Hematopoietic multipotent progenitor cell treated with erythropoietin and hydrocortisone succinate and interleukin-3 and kit ligand, for 8 days (in vitro differentiated cells): ENCODE measurements at regions not wholly inside any gene's neighbourhood (a gene's known extent, or its start where the extent isn't known, plus 50 kb on each side); places are given as distances from the start of the nearest gene placed in this dataset.
"Not testable (repeated sequence)": the region's sequence is repeated elsewhere in the genome, so short reads cannot be mapped to it uniquely, and the experiment has no call there.

ENCODE experiments used
- DNase-seq: peaks from one replicate; pipeline ENCODE4 v3.0.0-alpha.2; 2015

GRCh38 chr2:193885419-193885818 is 1690.7 kb upstream of the TMEFF2 start:
- DNase-seq = no peak

DNA sequence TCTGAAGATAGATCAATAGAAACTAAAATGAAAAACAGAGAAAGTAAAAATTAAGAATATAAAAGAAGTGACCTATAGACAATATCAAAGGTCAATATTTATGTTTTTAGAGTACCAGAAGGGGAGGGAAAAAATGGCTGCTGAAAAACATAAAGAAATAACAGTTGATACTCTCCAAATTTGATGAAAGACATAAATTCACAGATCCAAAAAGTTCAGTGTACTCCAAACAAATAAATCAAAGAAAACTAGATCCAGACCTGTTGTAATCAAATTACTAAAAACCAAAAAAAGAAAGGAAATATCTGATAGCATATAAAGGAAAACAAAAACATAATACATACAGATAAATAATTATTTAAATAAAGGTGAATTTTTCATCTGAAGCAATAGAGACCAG is 1689.1 kb upstream of the TMEFF2 start:
- no peak for DNase-seq

GRCh38 chr2:193876980-193877379 is 1682.2 kb upstream of the TMEFF2 start:
- DNase-seq = no peak

GRCh38 chr2:193869564-193869963 is 1674.8 kb upstream of the TMEFF2 start:
- DNase-seq = no peak

DNA sequence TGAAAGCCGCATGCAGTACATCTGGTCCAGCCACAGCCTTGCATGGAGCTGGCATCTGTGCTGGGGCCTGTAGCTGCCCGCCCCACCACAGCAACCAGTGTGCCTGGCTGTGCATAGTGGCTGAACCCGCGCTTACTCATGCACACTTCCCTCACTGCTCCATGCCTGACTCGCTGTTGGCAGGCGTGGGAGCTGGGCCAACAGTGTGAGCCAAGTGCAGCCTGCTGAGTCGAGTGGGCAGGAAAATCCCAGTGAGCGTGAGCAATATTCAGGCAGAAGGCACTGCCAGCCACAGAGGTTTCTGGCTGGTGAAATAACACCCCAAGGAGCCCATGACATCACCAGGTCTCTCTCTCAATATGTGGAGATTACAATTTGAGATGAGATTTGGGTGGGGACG is 1674.1 kb upstream of the TMEFF2 start:
- no peak for DNase-seq

GRCh38 chr2:193868132-193868531 is 1673.4 kb upstream of the TMEFF2 start:
- DNase-seq = no peak

DNA sequence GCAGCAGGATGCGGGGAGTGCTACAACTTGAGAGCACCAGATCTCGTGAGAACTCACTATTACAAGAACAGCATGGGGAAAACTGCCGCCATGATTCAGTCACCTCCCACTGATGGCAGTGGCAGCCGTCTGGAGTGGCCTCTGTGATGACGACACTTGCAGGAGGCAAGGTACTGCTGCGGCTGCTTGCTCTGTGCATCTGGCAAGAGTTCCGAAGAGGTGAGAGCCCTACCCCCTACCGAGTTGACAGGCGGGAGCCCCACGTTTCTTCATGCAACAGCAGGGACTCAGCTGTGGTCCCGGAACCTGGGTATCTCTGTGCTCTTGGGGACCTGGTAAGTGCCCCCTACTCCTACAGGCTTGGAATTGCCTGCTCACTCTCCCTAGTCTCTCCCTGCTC is 1672.7 kb upstream of the TMEFF2 start:
- no peak for DNase-seq

- DNase-seq = no peak
Measured at GRCh38 chr2:193861557-193861956, 1666.8 kb upstream of the TMEFF2 start.

- no peak for DNase-seq
Measured at GRCh38 chr2:193847991-193848390, 1653.3 kb upstream of the TMEFF2 start.

GRCh38 chr2:193847130-193847529 is 1652.4 kb upstream of the TMEFF2 start:
- no peak for DNase-seq

GRCh38 chr2:193845604-193846003 is 1650.9 kb upstream of the TMEFF2 start:
- no peak for DNase-seq

DNA sequence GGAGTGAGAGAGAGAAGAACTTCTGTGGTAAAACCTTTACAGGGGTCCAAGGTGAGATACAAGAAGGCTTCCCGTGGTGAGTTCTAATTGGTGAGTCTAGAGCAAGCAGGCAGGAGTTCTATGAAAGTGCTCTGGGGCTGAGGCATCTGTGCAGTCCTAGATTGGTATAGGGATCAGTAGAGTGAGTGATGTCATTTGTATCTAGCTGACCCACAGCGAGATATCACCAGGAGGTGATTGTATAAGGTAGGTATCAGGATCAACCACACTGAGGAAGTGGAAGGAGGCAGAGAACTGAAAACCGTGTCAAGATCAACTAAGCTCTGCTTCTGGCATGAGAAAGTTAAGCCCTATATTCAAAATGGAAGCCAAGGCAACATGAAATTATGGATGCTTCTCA is 1648.9 kb upstream of the TMEFF2 start:
- no peak for DNase-seq

GRCh38 chr2:193841384-193842150 is 1646.8 kb upstream of the TMEFF2 start:
- DNase-seq = no peak

DNA sequence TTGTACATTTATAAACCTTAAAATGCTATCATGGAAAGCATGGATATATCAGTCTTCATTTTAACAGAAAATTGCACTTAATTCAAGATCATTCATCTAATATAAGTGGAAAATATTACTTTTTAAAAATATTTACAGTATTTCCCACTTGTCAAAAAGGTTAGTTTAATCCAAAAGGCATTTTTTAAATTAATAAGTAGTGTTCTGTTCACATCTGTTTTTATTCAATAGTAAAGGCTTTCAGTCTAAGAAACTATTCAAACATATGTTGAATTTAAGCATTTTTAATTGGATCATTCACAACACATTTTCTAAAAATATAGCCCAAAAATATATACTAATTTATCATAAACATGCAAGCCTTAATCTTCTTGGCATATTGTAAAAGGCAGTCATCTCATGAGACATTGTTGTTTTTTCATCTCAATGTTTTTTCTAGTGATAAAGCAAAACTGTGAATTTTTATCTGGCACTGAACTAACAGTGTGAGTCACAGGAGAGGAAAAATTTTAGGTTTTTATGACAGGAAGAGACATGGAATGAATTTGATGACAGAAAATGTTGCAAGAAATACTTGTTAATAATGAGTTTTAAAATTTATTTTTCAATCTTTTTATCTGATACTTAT is 1642.5 kb upstream of the TMEFF2 start:
- no peak for DNase-seq

GRCh38 chr2:193836424-193837006 is 1641.8 kb upstream of the TMEFF2 start:
- not testable (repeated sequence) for DNase-seq

DNA sequence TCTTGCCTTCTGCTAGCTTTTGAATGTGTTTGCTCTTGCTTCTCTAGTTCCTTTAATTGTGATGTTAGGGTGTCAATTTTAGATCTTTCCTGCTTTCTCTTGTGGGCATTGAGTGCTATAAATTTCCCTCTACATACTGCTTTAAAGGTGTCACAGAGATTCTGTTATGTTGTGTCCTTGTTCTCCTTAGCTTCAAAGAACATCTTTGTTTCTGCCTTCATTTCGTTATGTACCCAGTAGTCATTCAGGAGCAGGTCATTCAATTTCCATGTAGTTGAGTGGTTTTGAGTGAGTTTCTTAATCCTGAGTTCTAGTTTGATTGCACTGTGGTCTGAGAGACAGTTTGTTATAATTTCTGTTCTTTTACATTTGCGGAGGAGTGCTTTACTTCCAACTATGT is 1639.2 kb upstream of the TMEFF2 start:
- DNase-seq = not testable (repeated sequence)

- no peak for DNase-seq
Measured at GRCh38 chr2:193824474-193824873, 1629.7 kb upstream of the TMEFF2 start.

DNA sequence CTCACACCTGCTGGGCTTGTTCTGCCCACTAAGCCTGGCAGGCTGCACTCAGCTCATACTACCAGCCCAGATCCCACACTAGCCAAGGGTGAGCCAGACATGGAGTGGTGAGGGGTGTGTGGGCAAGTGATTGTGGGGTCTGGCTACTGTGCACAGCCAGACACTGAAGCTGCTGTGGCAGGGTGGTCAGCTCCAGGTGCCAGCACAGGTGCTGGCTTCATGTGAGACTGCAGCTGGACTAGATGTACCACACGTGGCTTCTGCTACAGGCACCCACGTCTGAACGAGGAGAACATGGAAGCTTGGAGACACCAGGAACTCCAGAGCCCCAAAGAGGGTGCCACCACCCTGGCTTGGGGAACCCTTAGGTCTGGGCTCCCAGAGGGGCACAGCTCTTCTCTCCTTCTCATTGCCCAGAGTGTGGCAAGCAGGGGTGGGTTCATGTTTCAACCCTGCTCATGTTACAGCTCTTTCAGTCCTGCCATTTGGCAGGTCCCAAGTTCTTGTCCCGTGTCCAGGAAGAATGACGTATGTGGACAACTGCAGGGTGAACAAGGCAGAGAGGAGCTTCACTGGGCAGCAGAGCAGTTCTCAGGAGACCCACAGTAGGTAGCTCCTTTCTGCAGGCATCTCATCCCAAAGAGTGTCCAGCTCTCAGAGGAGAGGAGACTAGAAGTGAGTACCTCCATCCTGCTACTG is 1624.2 kb upstream of the TMEFF2 start:
- no peak for DNase-seq

- DNase-seq = no peak
Measured at GRCh38 chr2:193816008-193816407, 1621.3 kb upstream of the TMEFF2 start.

DNA sequence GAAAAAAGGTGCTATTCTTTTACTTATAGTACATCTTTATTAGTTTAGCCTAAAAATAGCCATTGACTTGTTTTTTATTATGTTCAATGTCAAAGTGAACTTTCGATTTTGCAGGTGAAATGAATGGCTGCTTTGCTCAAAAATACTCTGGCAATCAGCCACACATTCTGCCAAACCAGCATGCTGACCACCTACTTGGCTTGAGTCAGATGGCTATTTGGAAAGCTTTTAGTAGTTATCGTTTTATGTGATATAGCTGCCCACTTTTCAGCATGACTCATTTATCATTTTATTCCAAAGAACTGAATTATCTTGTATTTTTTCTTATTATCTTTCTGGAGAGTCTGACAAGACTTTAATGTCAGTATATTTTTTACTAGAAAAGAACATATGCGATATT is 1615.8 kb upstream of the TMEFF2 start:
- DNase-seq = no peak

DNA sequence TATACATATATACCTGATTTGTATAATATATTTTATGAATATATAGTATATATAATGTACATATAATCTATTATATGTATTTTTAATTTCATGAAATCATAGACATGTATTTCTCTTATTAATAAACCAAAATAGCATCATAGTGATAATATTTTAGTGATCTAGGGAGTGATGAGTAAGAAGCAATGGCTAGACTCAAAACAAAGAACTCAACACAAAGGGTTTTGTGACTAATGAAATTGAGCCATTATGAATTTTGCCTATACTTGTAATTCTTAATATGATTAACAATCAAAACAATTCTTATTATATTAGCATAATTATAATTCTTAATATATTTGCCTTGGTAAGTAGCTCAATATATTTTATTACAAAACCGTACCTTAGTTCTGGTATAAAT is 1614.1 kb upstream of the TMEFF2 start:
- no peak for DNase-seq

DNA sequence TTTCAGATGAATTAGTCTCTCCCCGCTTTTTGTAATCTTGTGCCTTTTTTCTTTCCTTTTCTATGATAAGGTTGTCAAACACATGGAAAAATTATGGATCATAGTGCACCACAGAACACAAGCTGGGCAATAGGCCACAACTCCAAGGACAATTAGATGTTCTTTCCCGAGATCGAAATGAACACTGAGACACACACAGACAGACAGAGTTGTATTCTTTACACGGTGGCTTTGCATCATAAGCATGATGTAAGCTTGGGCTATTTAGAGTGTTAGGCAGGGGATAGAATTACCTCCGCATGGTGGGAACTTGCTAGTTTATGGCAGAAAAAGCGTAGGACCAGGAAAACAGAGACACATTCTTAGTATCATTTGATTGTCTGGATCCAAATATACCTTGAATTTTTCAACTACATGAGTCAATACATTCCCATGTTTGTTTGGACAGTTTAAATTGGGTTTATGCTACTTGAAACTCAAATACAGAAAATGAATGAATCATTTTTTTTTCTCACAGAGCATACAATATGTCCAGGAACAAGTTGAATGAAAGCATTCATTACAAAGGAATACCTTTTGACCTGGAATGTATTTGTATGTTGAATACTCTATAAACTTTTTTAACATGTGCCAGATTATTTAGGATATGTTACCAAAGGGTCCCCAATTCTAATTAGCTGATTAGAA is 1611.5 kb upstream of the TMEFF2 start:
- DNase-seq = no peak

DNA sequence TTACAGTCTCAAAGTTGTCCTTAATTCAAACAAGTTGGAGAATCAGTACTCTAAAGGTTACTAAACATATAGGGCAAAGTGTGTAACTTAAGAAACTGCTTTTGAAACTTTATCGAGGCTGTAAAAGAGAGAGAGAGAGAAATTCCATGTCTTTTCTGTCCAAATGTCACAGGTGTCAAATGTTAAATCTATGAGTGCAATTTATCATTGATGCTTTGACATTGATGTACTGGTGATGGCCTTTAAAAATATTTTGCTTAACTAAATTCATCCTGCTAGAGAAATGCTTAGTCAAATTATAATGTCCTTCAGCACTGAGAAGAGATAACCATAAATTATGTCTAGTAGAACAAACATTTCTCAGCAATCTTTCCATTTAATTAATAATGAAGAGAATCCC is 1602.1 kb upstream of the TMEFF2 start:
- DNase-seq = no peak
